ENCODE measurements at regions not wholly inside any gene's neighbourhood (a gene's known extent, or its start where the extent isn't known, plus 50 kb on each side); places are given as distances from the start of the nearest gene placed in this dataset.

DNA sequence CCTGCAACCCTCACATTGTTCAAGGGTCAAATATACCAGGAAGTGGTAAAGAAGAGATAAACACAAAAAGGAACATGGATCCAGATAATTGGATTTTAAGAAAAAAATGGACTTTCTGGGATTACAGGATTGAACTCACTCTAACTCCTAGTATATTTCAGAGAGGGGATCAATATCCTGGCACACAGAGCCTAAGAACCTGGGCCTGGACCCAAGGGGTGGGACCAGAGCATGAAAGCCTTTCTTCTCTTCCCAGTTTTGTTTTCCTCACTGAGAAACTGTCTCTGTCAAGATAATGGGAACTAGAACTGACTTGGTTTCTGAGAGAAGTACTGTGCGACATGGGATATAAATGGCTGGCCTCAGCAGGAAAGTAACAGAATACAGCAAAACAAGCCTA lies 422.8 kb upstream of the STXBP6 start:
- Histone ChIP-seq H3K27me3 (no peaks in the 10 kb centered on the region), H3K4me1 (no peaks in the 10 kb centered on the region), H3K9me3 (peaks cover 0 to 6% of the 10 kb centered on the region in 2 donors), H3K36me3 (no peaks in the 10 kb centered on the region), H3K4me3 (no peak overlapping the region), H3K27ac (no peak overlapping the region)
- ATAC-seq (no peak), DNase-seq (no peak)
- intact Hi-C loops (cut with DNase I): no loop called here
- TF ChIP-seq CTCF (IDR thresholded peaks at IDR 0.05): no peak

GRCh38 chr14:25464772-25465171 lies 414.8 kb upstream of the STXBP6 start:
- no peaks in the 10 kb centered on the region for H3K36me3 ChIP-seq
- no peak overlapping the region for H3K4me3 ChIP-seq
- H3K4me1 ChIP-seq: no peaks in the 10 kb centered on the region
- DNase-seq (no peak), ATAC-seq (no peak)
- no peak overlapping the region for H3K27ac ChIP-seq
- H3K27me3 ChIP-seq: no peaks in the 10 kb centered on the region
- intact Hi-C loops (cut with DNase I): no loop called here
- TF ChIP-seq CTCF (IDR thresholded peaks at IDR 0.05): no peak
- no peaks in the 10 kb centered on the region for H3K9me3 ChIP-seq

GRCh38 chr14:25464078-25464477 lies 414.1 kb upstream of the STXBP6 start:
- Histone ChIP-seq H3K4me1 (no peaks in the 10 kb centered on the region), H3K36me3 (no peaks in the 10 kb centered on the region), H3K27me3 (no peaks in the 10 kb centered on the region), H3K27ac (no peak overlapping the region), H3K9me3 (no peaks in the 10 kb centered on the region), H3K4me3 (no peak overlapping the region)
- intact Hi-C loops (cut with DNase I): no loop called here
- TF ChIP-seq CTCF (IDR thresholded peaks at IDR 0.05): no peak
- ATAC-seq (no peak), DNase-seq (no peak)

DNA sequence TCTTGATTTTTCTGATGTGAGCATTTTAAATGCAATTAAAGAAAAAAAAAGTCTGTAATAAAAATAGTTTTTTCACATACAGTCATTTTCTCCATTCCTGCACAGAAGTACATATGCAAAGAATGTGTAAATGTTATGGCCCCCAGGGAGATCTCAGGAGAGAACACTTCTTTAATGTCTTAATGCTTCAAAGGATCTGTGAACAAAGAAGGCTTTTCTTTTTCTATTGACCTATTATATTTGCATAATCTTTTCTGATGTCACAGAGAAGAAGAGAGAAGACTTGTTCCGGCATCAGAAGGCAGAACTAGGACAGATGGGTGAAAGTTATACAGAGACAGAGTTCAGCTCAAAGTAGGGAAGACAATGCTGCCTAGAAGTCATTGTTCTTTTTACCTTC lies 413.5 kb upstream of the STXBP6 start:
- H3K27ac ChIP-seq: no peak overlapping the region
- TF ChIP-seq CTCF (IDR thresholded peaks at IDR 0.05): no peak
- no peaks in the 10 kb centered on the region for H3K4me1 ChIP-seq
- H3K4me3 ChIP-seq: no peak overlapping the region
- DNase-seq: no peak
- intact Hi-C loops (cut with DNase I): no loop called here
- H3K36me3 ChIP-seq: no peaks in the 10 kb centered on the region
- no peaks in the 10 kb centered on the region for H3K27me3 ChIP-seq
- H3K9me3 ChIP-seq: no peaks in the 10 kb centered on the region
- no peak for ATAC-seq

GRCh38 chr14:25461780-25462179 lies 411.8 kb upstream of the STXBP6 start:
- Histone ChIP-seq H3K27ac (no peak overlapping the region), H3K4me3 (no peak overlapping the region), H3K9me3 (no peaks in the 10 kb centered on the region), H3K27me3 (no peaks in the 10 kb centered on the region), H3K36me3 (no peaks in the 10 kb centered on the region), H3K4me1 (no peaks in the 10 kb centered on the region)
- intact Hi-C loops (cut with DNase I): no loop called here
- ATAC-seq (no peak), DNase-seq (no peak)
- no peak for TF ChIP-seq CTCF (IDR thresholded peaks at IDR 0.05)

Data from left lung (tissue), 4 donors.